ENCODE measurements at regions not wholly inside any gene's neighbourhood (a gene's known extent, or its start where the extent isn't known, plus 50 kb on each side); places are given as distances from the start of the nearest gene placed in this dataset.
"Not testable (repeated sequence)": the region's sequence is repeated elsewhere in the genome, so short reads cannot be mapped to it uniquely, and the experiment has no call there.

DNA sequence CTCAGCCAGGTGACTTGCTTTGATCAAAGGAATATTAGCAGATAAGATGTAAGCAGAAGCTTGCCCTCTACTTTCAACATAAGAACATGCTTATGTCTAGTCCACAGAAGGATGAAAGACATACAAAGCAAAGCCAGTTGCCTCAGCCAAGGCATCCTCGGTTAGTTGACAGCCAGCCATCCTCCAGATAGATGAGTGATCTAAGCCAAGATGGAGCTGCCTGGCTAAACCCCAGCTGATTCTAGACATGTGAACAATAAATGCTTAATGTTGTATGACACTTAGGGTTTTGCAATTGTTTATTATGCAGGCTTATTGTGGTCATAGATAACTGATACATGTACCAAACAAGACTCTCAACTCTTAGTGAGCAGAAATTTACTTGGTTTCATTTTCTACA is 157.6 kb upstream of the TMTC2 start:
- no peak for DNase-seq (ENCODE audit: low read depth in 2 of 2)

DNA sequence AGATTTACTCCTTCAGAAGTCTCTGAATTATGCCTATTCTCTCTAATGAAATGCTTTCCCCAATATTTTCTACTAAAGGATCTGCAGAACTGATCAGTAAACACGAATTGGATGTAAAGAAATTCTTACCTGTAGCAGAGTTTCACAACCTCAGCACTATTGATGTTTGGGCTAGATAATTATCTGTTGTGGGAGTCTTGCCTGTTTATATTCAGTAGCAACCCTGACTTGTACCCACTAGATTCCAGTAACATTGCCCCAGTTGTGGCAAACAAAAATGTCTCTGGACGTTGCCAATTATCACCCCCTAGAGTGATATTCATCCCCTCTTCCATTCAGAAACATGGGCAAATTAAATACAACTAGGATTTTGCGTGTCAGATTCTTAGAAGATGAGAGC is 156.8 kb upstream of the TMTC2 start:
- DNase-seq (ENCODE audit: low read depth in 2 of 2), result no peak

DNA sequence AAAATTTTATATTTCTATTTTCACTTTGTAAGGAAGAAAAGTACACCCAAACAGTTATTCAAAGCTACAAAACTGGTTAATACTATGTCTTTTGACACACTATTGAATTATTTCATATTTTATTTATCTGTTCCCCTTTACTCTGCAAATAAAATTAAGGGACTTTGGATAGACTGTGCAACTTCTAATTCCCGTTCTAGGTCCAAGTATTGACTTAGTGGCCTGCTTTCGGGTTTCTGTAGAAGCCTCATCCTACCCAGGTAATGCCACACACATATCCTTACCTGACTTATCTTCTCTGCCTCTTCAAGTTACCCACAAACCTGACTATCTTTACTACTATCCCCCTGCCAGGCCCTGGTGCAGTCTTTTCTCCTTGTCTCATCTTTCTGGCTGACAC is 156.3 kb upstream of the TMTC2 start:
- no peak for DNase-seq (ENCODE audit: low read depth in 2 of 2)

GRCh38 chr12:82533341-82533740 is 153.4 kb upstream of the TMTC2 start:
- DNase-seq (ENCODE audit: low read depth in 2 of 2), result no peak

GRCh38 chr12:82537436-82537835 is 149.3 kb upstream of the TMTC2 start:
- DNase-seq (ENCODE audit: low read depth in 2 of 2), result no peak

GRCh38 chr12:82554529-82554928 is 132.2 kb upstream of the TMTC2 start:
- peak in 1 of 2 donors; percentile 52 for DNase-seq (ENCODE audit: low read depth in 2 of 2)

GRCh38 chr12:82555699-82556098 is 131.0 kb upstream of the TMTC2 start:
- DNase-seq (ENCODE audit: low read depth in 2 of 2), result peak in 1 of 2 donors; percentile 6

DNA sequence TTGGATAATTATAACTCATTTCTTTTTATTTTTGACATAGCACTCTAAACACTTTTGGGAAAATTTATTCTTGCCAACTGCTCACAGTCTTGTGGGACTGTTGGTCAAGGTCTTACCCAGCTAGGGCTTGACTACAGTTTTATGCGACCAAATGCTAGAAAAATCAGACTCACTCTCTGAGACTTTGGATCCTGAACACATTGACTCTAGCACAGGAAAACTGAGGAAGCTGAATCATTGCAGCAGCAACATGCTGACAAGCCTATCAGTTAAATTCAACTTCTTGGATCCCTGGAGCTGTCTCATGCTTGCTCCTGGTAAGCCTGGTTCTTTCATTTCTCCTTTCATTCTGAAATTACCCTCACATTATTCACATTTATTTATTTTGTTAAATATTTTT is 120.7 kb upstream of the TMTC2 start:
- DNase-seq (ENCODE audit: low read depth in 2 of 2), result peak in 1 of 2 donors; percentile 4

DNA sequence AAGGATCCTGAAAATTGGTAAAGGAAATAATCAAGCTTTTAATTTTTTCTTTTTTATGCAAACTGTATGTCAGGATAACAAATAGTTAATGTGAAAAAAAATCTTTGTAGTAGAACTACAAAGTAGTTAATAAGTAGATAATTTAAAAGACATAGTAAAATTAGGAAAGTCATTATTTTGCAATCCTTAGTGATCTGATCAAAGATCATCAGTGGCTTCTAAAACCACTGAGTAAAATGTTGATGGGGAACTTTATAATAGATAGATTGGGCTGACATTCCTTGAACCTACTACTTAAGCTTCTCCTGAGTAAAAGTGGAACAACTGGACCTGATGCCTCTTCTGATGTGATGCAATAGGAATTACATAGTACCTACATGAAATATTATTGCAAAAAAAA is 119.0 kb upstream of the TMTC2 start:
- DNase-seq (ENCODE audit: low read depth in 2 of 2), result no peak

DNA sequence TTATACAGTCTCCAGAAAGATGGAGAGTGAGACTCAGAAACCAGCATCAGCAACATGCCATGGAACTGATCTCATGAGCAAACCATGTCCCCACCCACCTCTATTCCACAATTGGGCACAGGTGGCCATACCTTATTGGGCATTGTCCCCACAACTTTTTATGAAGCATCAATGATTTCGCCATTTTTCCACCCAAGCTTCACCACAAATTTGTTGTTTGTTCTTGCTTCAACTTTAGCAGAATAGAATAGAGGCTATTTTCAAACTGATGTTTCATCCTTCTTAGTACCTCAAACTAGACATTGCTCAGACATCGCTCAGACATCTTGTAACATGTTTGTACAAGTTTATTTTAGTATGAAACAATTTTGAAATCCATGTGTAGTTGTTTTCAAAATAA is 112.5 kb upstream of the TMTC2 start:
- no peak for DNase-seq (ENCODE audit: low read depth in 2 of 2)

- no peak for DNase-seq (ENCODE audit: low read depth in 2 of 2)
Measured at GRCh38 chr12:82578725-82579124, 108.0 kb upstream of the TMTC2 start.

DNA sequence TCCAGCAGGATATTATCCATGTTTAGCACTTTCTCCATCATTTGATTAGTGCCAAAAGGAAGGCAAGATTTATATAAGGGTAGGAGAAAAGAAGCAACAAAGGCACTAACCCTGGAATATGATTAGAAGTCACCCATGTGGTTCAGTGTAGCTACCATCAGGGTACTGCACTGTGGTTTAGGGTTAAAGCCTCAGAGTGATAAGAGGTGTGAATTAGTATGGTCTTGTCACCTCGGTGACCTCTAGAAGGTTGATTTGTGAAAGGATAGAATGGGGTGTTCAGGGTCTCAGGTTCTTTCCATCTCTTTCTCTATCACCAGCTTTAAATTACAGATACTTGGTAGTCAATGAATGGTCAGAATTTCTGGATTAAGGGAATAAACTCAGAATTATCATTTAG is 103.0 kb upstream of the TMTC2 start:
- DNase-seq (ENCODE audit: low read depth in 2 of 2), result no peak

- DNase-seq (ENCODE audit: low read depth in 2 of 2), result no peak
Measured at GRCh38 chr12:82593143-82593542, 93.6 kb upstream of the TMTC2 start.

GRCh38 chr12:82593901-82594396 is 92.8 kb upstream of the TMTC2 start:
- no peak for DNase-seq (ENCODE audit: low read depth in 2 of 2)

DNA sequence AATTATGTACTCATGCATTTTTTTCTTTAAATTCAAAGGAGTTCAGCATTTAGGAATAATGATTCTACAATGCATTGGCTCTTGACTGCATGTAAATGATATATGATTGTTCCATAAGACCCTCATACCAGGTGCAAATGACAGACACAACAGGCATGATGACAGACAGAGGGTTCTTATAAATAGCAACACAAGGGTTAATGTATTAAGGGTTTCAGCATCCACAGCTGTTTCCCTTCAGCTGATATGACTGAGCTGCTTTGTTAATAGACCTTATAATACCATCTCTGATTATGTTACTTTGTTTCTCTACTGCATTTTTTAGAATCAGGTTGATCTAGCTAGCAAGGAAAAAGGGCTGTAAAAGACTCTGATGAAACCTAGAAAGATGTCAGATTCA is 90.8 kb upstream of the TMTC2 start:
- DNase-seq (ENCODE audit: low read depth in 2 of 2), result no peak

- no peak for DNase-seq (ENCODE audit: low read depth in 2 of 2)
Measured at GRCh38 chr12:82596483-82596882, 90.2 kb upstream of the TMTC2 start.

- DNase-seq (ENCODE audit: low read depth in 2 of 2), result no peak
Measured at GRCh38 chr12:82600379-82600778, 86.3 kb upstream of the TMTC2 start.

DNA sequence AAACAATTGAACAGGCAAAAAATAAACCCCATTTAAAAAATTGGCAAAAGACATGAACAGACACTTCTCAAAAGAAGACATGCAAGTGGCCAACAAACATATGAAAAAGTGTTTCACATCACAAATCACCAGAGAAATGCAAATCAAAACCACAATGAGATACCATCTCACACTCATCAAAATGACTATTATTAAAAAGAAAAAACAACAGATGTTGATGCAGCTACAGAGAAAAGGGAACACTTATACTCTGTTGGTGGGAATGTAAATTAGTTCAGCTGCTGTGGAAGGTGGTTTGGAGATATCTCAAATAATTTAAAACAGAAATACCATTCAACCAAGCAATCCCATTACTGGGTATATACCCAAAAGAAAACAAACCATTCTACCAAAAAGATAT is 83.1 kb upstream of the TMTC2 start:
- DNase-seq (ENCODE audit: low read depth in 2 of 2), result not testable (repeated sequence)

DNA sequence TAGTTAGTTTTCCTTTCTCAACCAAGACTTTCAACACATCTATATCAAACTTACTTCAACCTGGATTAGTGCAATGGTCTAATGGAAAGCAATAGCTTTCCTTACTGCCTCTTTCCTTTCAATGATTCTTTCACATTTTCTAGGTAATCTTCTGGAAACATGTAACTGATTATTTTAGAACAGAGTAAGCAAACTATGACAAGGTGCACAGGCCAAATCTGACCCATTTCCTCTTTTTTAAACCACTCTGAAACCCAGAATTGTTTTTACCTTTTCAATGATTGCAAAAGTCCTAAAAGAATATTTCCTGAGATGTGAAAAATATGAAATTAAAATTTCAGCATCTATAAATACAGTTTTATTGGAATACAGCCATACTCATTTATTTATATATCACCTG is 81.6 kb upstream of the TMTC2 start:
- no peak for DNase-seq (ENCODE audit: low read depth in 2 of 2)

DNA sequence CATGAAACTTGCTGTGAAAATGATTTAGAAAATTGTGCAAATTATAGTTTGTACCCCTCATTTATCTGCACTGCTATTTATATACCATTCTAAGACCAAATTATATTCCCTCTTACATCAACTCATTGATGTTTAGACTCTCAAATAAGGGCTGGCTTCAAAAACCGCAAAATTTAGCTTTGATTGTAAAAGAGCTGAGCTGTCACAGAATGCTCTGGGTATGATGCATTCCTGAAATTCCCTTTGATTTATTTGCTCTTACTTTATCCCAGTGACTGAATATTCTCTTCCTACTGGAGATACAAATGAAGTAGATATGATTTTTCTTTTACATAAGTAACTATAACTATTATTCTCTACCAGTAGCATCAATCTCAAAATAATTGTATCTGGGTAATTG is 78.0 kb upstream of the TMTC2 start:
- no peak for DNase-seq (ENCODE audit: low read depth in 2 of 2)

DNA sequence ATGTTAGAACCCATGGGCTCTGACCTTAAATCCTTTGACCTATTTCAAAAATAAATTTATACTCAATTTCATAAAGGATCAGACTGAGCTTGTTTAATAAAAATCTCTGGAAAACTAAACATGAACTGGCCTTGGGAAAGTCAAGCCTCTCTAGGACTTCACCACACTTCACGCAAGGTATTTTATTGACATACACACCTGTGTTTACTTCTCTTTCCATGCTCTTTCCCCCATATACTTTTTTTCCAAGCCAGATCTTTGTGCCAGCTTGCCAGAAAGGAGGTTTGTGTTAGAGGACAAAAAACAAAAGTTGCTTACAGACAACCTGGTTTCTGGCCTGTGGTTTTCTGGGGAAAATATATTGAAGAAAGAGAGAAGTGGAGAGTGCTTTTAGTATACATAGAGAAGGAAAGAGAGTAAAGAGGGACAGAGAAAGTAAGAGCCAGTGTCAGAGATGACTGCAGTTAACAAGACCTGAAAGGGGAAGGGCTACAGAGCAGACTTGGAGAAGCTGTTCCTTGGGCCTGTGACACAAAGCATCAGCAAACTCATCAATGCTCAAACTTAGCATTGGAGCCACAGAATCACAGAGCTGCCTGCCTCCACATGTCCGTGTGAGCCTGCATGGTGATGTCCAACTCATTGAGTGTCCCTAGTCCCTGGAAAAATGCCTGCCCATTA is 77.3 kb upstream of the TMTC2 start:
- no peak for DNase-seq (ENCODE audit: low read depth in 2 of 2)

- DNase-seq (ENCODE audit: low read depth in 2 of 2), result no peak
Measured at GRCh38 chr12:82619644-82620043, 67.1 kb upstream of the TMTC2 start.

GRCh38 chr12:82620917-82621316 is 65.8 kb upstream of the TMTC2 start:
- DNase-seq (ENCODE audit: low read depth in 2 of 2), result no peak

- DNase-seq (ENCODE audit: low read depth in 2 of 2), result no peak
Measured at GRCh38 chr12:82625523-82625922, 61.2 kb upstream of the TMTC2 start.

Data from dermis microvascular lymphatic vessel endothelial cell (primary cell).